ENCODE measurements at regions not wholly inside any gene's neighbourhood (a gene's known extent, or its start where the extent isn't known, plus 50 kb on each side); places are given as distances from the start of the nearest gene placed in this dataset.
A peak's percentile ranks its signal among the peaks of the same experiment; 100 is the strongest.

- TF ChIP-seq CTCF (conservative IDR thresholded peaks at IDR 0.05; ENCODE audit: low read length) (peak; percentile 26), EZH2phosphoT487 (IDR thresholded peaks at IDR 0.05; ENCODE audit: borderline replicate concordance) (no peak)
Observed at GRCh38 chr5:74469234-74469994, 171.1 kb downstream of the ENC1 start.

Data from Loucy (cell line).